K562 (cell line): ENCODE measurements at regions not wholly inside any gene's neighbourhood (a gene's known extent, or its start where the extent isn't known, plus 50 kb on each side); places are given as distances from the start of the nearest gene placed in this dataset.

Experiments
- ATAC-seq: fragments of 200-7000 bp; cut with Tn5 transposase; 3 replicates; pipeline ENCODE4 v1.9.1; 2020; ENCODE audit warnings: moderate library complexity
- BruUV-seq: library from RNA; stranded (reverse); fragments of 400-500 nt; replicated peaks from 2 replicates; lab custom pipeline; 2021; lab: Mats Ljungman, UMichigan
- CTCF ChIA-PET: fragments of 300-600 bp; formaldehyde crosslinking; extraction: SDS; loops from one replicate; lab custom pipeline; 2021; ENCODE audit warnings: low intra/inter-chr PET ratio; lab: Yijun Ruan, JAX
- POLR2A ChIA-PET: fragments of 300-600, 350-650 bp; sonication (Branson Sonifier 250); formaldehyde crosslinking; extraction: SDS; loops from one replicate; lab custom pipeline; 2021; ENCODE audit warnings: antibody characterized with exemption, inconsistent platforms; lab: Yijun Ruan, JAX
- DNase-seq, 4 experiments: peaks; one replicate each; pipeline versions ENCODE4 v3.0.0 to v3.0.0-alpha.2; 2011 to 2018; ENCODE audit warnings: low spot score in 3 of 4, mixed read lengths in 3 of 4; ENCODE audit errors: extremely low read depth in 1 of 4
- FAIRE-seq: peaks from 2 replicates; lab custom pipeline; 2011; peaks lifted over from hg19 to GRCh38; lab: Jason Lieb, UNC
- H2AFZ ChIP-seq: 2 replicates; pipeline ENCODE4 v1.6.0; 2011; ENCODE audit warnings: low read depth, low read length, control low read depth, inconsistent platforms
- H3K27ac ChIP-seq: fragments of 200-600 bp; 3 replicates; pipeline ENCODE4 v1.8.0; 2011; ENCODE audit warnings: low read depth, mild to moderate bottlenecking, control low read depth, inconsistent platforms, low read length, moderate library complexity, mixed read lengths; ENCODE audit errors: extremely low read depth
- H3K27me3 ChIP-seq, 2 experiments: fragments of 300-600 bp in 1 of 2; 2 replicates in 1 of 2; 3 replicates in 1 of 2; pipeline versions ENCODE4 v1.6.0 to v1.8.0; 2011; ENCODE audit warnings: inconsistent platforms in 2 of 2, low read length in 2 of 2, mild to moderate bottlenecking in 1 of 2, mixed read lengths in 1 of 2, moderate library complexity in 1 of 2; ENCODE audit not compliant: control insufficient read depth in 2 of 2, insufficient read depth in 2 of 2
- H3K36me3 ChIP-seq: fragments of 300-600 bp; 3 replicates; pipeline ENCODE4 v1.8.0; 2011; ENCODE audit warnings: mild to moderate bottlenecking, low read length, inconsistent platforms; ENCODE audit not compliant: control insufficient read depth, insufficient read depth
- H3K4me1 ChIP-seq, 2 experiments: fragments of 200-600 bp in 1 of 2; replicated peaks in 1 of 2; 2 replicates in 1 of 2; 3 replicates in 1 of 2; pipeline versions ENCODE4 v1.5.1 to v1.8.0; 2011; ENCODE audit warnings: inconsistent platforms in 2 of 2, low read length in 2 of 2, mild to moderate bottlenecking in 1 of 2, mixed read lengths in 1 of 2, moderate library complexity in 1 of 2; ENCODE audit not compliant: control insufficient read depth in 2 of 2, insufficient read depth in 2 of 2
- H3K4me2 ChIP-seq: 2 replicates; pipeline ENCODE4 v1.6.1; 2011; ENCODE audit warnings: low read length, control low read depth, inconsistent platforms, mixed read lengths; ENCODE audit not compliant: insufficient read depth
- H3K4me3 ChIP-seq: fragments of 200-600 bp; sonication (generic), shearing (Covaris generic); 2 replicates; pipeline ENCODE4 v1.5.1; 2016; ENCODE audit warnings: control low read depth, inconsistent platforms
- H3K79me2 ChIP-seq: fragments of 200-600 bp; 3 replicates; pipeline ENCODE4 v1.8.0; 2011; ENCODE audit warnings: low read length, inconsistent platforms; ENCODE audit not compliant: control insufficient read depth, insufficient read depth
- H3K9ac ChIP-seq, 2 experiments: 2 replicates each; pipeline versions ENCODE4 v1.6.0 to v1.6.1; 2011; ENCODE audit warnings: low read depth in 2 of 2, low read length in 2 of 2, control low read depth in 1 of 2, inconsistent platforms in 1 of 2, mild to moderate bottlenecking in 1 of 2, mixed read lengths in 1 of 2; ENCODE audit not compliant: insufficient read depth in 1 of 2
- H3K9me1 ChIP-seq: one replicate; pipeline ENCODE4 v1.6.0; 2011; ENCODE audit warnings: inconsistent platforms, mild to moderate bottlenecking, low read length, moderate library complexity; ENCODE audit not compliant: control insufficient read depth, insufficient read depth
- H3K9me3 ChIP-seq: replicated peaks from 2 replicates; pipeline ENCODE4 v1.5.1; 2011; ENCODE audit warnings: low read depth, low read length, inconsistent platforms; ENCODE audit not compliant: control insufficient read depth, insufficient read depth
- H4K20me1 ChIP-seq: replicated peaks from 2 replicates; pipeline ENCODE4 v1.6.1; 2011; ENCODE audit warnings: low read length, inconsistent platforms, mixed read lengths; ENCODE audit not compliant: control insufficient read depth, insufficient read depth
- HMGN3 ChIP-seq: IDR thresholded peaks from 2 replicates; pipeline ENCODE4 v1.6.1; 2011; ENCODE audit warnings: borderline replicate concordance, low read depth, mild to moderate bottlenecking, mixed read lengths, low read length; ENCODE audit not compliant: insufficient read length; ENCODE audit errors: extremely low read depth
- JUN ChIP-seq, 2 experiments: sonication (generic) in 1 of 2; formaldehyde crosslinking in 1 of 2; IDR thresholded peaks; 2 replicates each; pipeline versions ENCODE4 v1.6.1 to v1.8.0; 2012 to 2022; ENCODE audit warnings: borderline replicate concordance in 2 of 2, mild to moderate bottlenecking in 2 of 2, improper control_type of control experiment in 1 of 2, low read depth in 1 of 2, low read length in 1 of 2, missing genetic modification reagents in 1 of 2
- JUNB ChIP-seq: fragments of 450-650 bp; formaldehyde crosslinking; conservative IDR thresholded peaks from 2 replicates; pipeline ENCODE4 v1.4.0; 2020; ENCODE audit warnings: mild to moderate bottlenecking
- SMAD4 ChIP-seq: fragments of 250-450 bp; sonication (Bioruptor Pico); conservative IDR thresholded peaks from 2 replicates; pipeline ENCODE4 v1.8.0; 2021; ENCODE audit warnings: inconsistent platforms, mild to moderate bottlenecking, moderate library complexity
- WGBS: fragments of 100-300 bp; shearing (Covaris generic); methylation state at CpG from one replicate; pipeline ENCODE4 v1.1.6; 2016; ENCODE audit warnings: low coverage, mixed read lengths; ENCODE audit not compliant: insufficient coverage; ENCODE audit errors: missing lambda C conversion rate; 5-methylcytosine and 5-hydroxymethylcytosine counted together
- in situ Hi-C: fragments of 300-500 bp; cut with MboI; formaldehyde crosslinking; loops from 4 replicates; pipeline ENCODE4 v1.15.0; 2018; ENCODE audit warnings: inconsistent platforms, mixed read lengths
- intact Hi-C: fragments of 100-400 bp; cut with micrococcal nuclease; formaldehyde crosslinking; loops from 2 replicates; pipeline ENCODE4 v1.14.2; 2022
- TF ChIP-seq, protein P1 (sequence below): fragments of 450-650 bp; IDR thresholded peaks from 2 replicates; pipeline ENCODE4 v1.6.1; 2016; ENCODE audit warnings: borderline replicate concordance

DNA sequence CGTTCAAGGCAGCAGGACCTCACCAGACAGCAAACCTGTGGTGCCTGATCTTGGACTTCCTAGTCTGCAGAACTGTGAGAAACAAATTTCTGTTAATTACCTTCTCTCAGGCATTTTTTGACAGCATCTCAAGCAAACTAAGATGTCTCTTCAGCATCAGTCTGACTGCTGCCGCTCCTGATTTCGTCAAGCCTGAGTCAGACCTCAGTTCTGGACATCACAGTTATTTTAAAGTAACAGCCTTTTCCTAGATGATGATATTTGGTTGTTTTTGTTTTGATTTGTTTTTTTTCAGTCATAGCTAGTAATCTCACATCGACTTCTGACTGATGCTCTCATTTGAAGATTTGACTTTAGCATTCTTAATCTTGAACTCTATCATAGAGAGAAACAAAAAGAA, 71.9 kb downstream of the BLID start:
- in situ Hi-C loops (no loop called here), intact Hi-C loops (no loop called here)
- ChIA-PET POLR2A (no interaction called here), CTCF (no interaction called here)
- DNase-seq (no peak), FAIRE-seq (no peak), ATAC-seq (no peak)
- no peaks in the 10 kb centered on the region for H3K79me2 ChIP-seq
- H3K4me1 ChIP-seq, result no peaks in the 10 kb centered on the region
- no peaks in the 10 kb centered on the region for H3K9me3 ChIP-seq
- H2AFZ ChIP-seq, result no peak overlapping the region
- TF ChIP-seq, protein P1, sequence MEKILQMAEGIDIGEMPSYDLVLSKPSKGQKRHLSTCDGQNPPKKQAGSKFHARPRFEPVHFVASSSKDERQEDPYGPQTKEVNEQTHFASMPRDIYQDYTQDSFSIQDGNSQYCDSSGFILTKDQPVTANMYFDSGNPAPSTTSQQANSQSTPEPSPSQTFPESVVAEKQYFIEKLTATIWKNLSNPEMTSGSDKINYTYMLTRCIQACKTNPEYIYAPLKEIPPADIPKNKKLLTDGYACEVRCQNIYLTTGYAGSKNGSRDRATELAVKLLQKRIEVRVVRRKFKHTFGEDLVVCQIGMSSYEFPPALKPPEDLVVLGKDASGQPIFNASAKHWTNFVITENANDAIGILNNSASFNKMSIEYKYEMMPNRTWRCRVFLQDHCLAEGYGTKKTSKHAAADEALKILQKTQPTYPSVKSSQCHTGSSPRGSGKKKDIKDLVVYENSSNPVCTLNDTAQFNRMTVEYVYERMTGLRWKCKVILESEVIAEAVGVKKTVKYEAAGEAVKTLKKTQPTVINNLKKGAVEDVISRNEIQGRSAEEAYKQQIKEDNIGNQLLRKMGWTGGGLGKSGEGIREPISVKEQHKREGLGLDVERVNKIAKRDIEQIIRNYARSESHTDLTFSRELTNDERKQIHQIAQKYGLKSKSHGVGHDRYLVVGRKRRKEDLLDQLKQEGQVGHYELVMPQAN, result no peak
- TF ChIP-seq JUNB (CRISPR knock-in tag) (no peak), HMGN3 (no peak), JUN (IDR thresholded peaks at IDR 0.05; ENCODE audit: borderline replicate concordance, low read depth, low read length) (no peak), JUN (CRISPR knock-in tag; IDR thresholded peaks at IDR 0.05; ENCODE audit: borderline replicate concordance) (no peak), SMAD4 (CRISPR knock-in tag) (no peak)
- no peaks in the 10 kb centered on the region for H4K20me1 ChIP-seq
- no peak overlapping the region for H3K9ac ChIP-seq
- no TSS peak for BruUV-seq
- H3K27me3 ChIP-seq, result no peaks in the 10 kb centered on the region
- H3K36me3 ChIP-seq, result no peaks in the 10 kb centered on the region
- 7% methylated on average over 3 of the region's 4 CpGs for WGBS
- no peak overlapping the region for H3K4me2 ChIP-seq
- H3K27ac ChIP-seq, result no peak overlapping the region
- no peak overlapping the region for H3K4me3 ChIP-seq
- no peaks in the 10 kb centered on the region for H3K9me1 ChIP-seq
